WTC11 (cell line): ENCODE measurements at regions not wholly inside any gene's neighbourhood (a gene's known extent, or its start where the extent isn't known, plus 50 kb on each side); places are given as distances from the start of the nearest gene placed in this dataset.

Experiments
- ATAC-seq: fragments of 200-7000 bp; cut with Tn5 transposase; 2 replicates; pipeline ENCODE4 v1.10.0; 2021; ENCODE audit warnings: mild to moderate bottlenecking, moderate library complexity
- CTCF ChIA-PET: fragments of 300-600 bp; sonication (Branson Sonifier 250); formaldehyde crosslinking; loops from one replicate; lab custom pipeline; 2021; ENCODE audit warnings: antibody characterized with exemption; lab: Charles Lee
- POLR2A ChIA-PET: fragments of 350-600 bp; sonication (Branson Sonifier 250); formaldehyde crosslinking; loops from one replicate; lab custom pipeline; 2021; ENCODE audit warnings: antibody characterized with exemption; lab: Charles Lee
- DNase-seq: peaks from one replicate; pipeline ENCODE4 v3.0.0; 2021; ENCODE audit warnings: low spot score
- H3K27ac Mint-ChIP-seq: 2 replicates; pipeline ENCODE4 v1.8.0; 2021; ENCODE audit warnings: mixed read lengths
- H3K27me3 Mint-ChIP-seq: 2 replicates; pipeline ENCODE4 v1.8.0; 2021; ENCODE audit warnings: low read depth, mild to moderate bottlenecking, moderate library complexity, mixed read lengths
- H3K36me3 Mint-ChIP-seq: 2 replicates; pipeline ENCODE4 v1.8.0; 2021; ENCODE audit warnings: mixed read lengths
- H3K4me1 Mint-ChIP-seq: 2 replicates; pipeline ENCODE4 v1.8.0; 2022; ENCODE audit warnings: mixed read lengths
- H3K4me3 Mint-ChIP-seq: 2 replicates; pipeline ENCODE4 v1.8.0; 2021; ENCODE audit warnings: mild to moderate bottlenecking, moderate library complexity, mixed read lengths
- H3K9me3 Mint-ChIP-seq: 2 replicates; pipeline ENCODE4 v1.8.0; 2021; ENCODE audit warnings: mixed read lengths
- ATF1 ChIP-seq: sonication (generic); formaldehyde crosslinking; IDR thresholded peaks from 2 replicates; pipeline ENCODE4 v1.8.1; 2023; ENCODE audit warnings: mild to moderate bottlenecking, moderate library complexity, missing genetic modification reagents
- ESRRA ChIP-seq: sonication (generic); formaldehyde crosslinking; IDR thresholded peaks from 2 replicates; pipeline ENCODE4 v1.8.1; 2022; ENCODE audit warnings: mild to moderate bottlenecking, missing genetic modification reagents, borderline replicate concordance
- FOXP1 ChIP-seq: sonication (generic); formaldehyde crosslinking; IDR thresholded peaks from 2 replicates; pipeline ENCODE4 v1.8.0; 2022; ENCODE audit warnings: missing genetic modification reagents, mild to moderate bottlenecking, moderate library complexity, borderline replicate concordance
- GRHL2 ChIP-seq: fragments of 250-450 bp; sonication (Bioruptor Pico); IDR thresholded peaks from 2 replicates; pipeline ENCODE4 v1.8.0; 2022; ENCODE audit warnings: mild to moderate bottlenecking, moderate library complexity; ENCODE audit not compliant: insufficient replicate concordance, severe bottlenecking
- IRF2 ChIP-seq: sonication (generic); formaldehyde crosslinking; IDR thresholded peaks from 2 replicates; pipeline ENCODE4 v1.8.0; 2022; ENCODE audit warnings: low read depth, missing genetic modification reagents, borderline replicate concordance
- NFE2L1 ChIP-seq: sonication (generic); formaldehyde crosslinking; IDR thresholded peaks from 2 replicates; pipeline ENCODE4 v1.8.1; 2023; ENCODE audit warnings: missing genetic modification reagents
- ZBTB21 ChIP-seq: sonication (generic); formaldehyde crosslinking; IDR thresholded peaks from 2 replicates; pipeline ENCODE4 v1.8.1; 2023; ENCODE audit warnings: mild to moderate bottlenecking, missing genetic modification reagents, borderline replicate concordance
- ZNF317 ChIP-seq: sonication (generic); formaldehyde crosslinking; IDR thresholded peaks from 2 replicates; pipeline ENCODE4 v1.8.1; 2023; ENCODE audit warnings: low read depth, mild to moderate bottlenecking, moderate library complexity, missing genetic modification reagents, borderline replicate concordance
- TF ChIP-seq, protein P1 (sequence below): fragments of 250-450 bp; sonication (Bioruptor Pico); IDR thresholded peaks from 2 replicates; pipeline ENCODE4 v1.9.0; 2021; ENCODE audit warnings: mild to moderate bottlenecking
- TF ChIP-seq, protein P2 (sequence below): sonication (generic); formaldehyde crosslinking; IDR thresholded peaks from 2 replicates; pipeline ENCODE4 v1.8.1; 2023; ENCODE audit warnings: mild to moderate bottlenecking, missing genetic modification reagents
- TF ChIP-seq, protein P3 (sequence below): sonication (generic); formaldehyde crosslinking; IDR thresholded peaks from 2 replicates; pipeline ENCODE4 v1.8.0; 2022; ENCODE audit warnings: mild to moderate bottlenecking, missing genetic modification reagents
- TF ChIP-seq, protein P4 (sequence below): sonication (generic); formaldehyde crosslinking; IDR thresholded peaks from 2 replicates; pipeline ENCODE4 v1.8.1; 2022; ENCODE audit warnings: mild to moderate bottlenecking, moderate library complexity, missing genetic modification reagents
- TF ChIP-seq, protein P5 (sequence below): sonication (generic); formaldehyde crosslinking; IDR thresholded peaks from 2 replicates; pipeline ENCODE4 v1.8.1; 2023; ENCODE audit warnings: mild to moderate bottlenecking, missing genetic modification reagents, moderate library complexity
- TF ChIP-seq, protein P6 (sequence below): sonication (generic); formaldehyde crosslinking; IDR thresholded peaks from 2 replicates; pipeline ENCODE4 v1.8.1; 2023; ENCODE audit warnings: mild to moderate bottlenecking, moderate library complexity, missing genetic modification reagents
- TF ChIP-seq, protein P7 (sequence below): sonication (generic); formaldehyde crosslinking; IDR thresholded peaks from 2 replicates; pipeline ENCODE4 v1.8.1; 2023; ENCODE audit warnings: mild to moderate bottlenecking, missing genetic modification reagents
- TF ChIP-seq, protein P8 (sequence below): fragments of 250-450 bp; sonication (Bioruptor Pico); IDR thresholded peaks from 2 replicates; pipeline ENCODE4 v1.9.0; 2021; ENCODE audit warnings: mild to moderate bottlenecking, borderline replicate concordance
- TF ChIP-seq, protein P9 (sequence below): fragments of 200-600 bp; IDR thresholded peaks from 2 replicates; pipeline ENCODE4 v1.8.0; 2022; ENCODE audit warnings: antibody characterized with exemption

DNA sequence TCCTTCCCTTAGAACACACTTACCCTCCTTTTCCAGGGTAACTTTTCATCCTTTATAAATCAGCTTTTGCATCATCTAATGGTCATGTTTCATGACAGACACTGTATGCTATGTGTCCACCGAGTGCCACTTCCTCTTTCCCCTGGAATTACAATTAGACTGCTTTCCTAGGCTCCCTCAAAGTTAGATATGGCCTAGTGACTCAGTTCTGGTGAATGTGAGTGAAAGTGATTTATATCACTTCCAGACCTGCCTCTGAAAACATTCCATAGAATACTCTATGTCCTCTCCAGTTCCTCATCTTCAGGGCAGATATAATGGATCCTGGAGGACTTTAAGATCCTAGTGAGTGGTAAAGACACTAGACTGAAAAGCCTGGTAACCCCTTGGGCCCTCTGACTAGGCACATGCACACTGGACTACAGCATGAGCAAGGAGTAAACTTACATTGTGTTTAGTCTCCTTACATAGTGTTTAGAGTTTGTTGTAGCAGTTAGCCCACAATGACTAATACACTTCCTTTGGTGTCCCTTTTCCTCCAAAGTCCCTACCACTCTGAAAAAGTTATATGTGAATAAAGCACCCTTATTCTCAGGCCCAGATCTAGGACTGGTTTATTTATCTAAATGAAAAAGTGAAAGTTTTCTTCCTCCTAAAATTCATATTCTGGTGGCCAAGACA, 59.3 kb downstream of the GPR88 start:
- Mint-ChIP-seq H3K4me1 (no peaks in the 10 kb centered on the region), H3K9me3 (peaks cover 26% of the 10 kb centered on the region), H3K36me3 (peaks cover 6% of the 10 kb centered on the region), H3K4me3 (no peak overlapping the region), H3K27me3 (peaks cover 3% of the 10 kb centered on the region), H3K27ac (no peak overlapping the region)
- ATAC-seq, result no peak
- ChIA-PET CTCF (no interaction called here), POLR2A (no interaction called here)
- no peak for DNase-seq
- TF ChIP-seq, protein P1, sequence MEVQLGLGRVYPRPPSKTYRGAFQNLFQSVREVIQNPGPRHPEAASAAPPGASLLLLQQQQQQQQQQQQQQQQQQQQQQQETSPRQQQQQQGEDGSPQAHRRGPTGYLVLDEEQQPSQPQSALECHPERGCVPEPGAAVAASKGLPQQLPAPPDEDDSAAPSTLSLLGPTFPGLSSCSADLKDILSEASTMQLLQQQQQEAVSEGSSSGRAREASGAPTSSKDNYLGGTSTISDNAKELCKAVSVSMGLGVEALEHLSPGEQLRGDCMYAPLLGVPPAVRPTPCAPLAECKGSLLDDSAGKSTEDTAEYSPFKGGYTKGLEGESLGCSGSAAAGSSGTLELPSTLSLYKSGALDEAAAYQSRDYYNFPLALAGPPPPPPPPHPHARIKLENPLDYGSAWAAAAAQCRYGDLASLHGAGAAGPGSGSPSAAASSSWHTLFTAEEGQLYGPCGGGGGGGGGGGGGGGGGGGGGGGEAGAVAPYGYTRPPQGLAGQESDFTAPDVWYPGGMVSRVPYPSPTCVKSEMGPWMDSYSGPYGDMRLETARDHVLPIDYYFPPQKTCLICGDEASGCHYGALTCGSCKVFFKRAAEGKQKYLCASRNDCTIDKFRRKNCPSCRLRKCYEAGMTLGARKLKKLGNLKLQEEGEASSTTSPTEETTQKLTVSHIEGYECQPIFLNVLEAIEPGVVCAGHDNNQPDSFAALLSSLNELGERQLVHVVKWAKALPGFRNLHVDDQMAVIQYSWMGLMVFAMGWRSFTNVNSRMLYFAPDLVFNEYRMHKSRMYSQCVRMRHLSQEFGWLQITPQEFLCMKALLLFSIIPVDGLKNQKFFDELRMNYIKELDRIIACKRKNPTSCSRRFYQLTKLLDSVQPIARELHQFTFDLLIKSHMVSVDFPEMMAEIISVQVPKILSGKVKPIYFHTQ (CRISPR knock-in tag), result no peak
- TF ChIP-seq ZBTB21 (CRISPR knock-in tag), result no peak
- no peak for TF ChIP-seq NFE2L1
- TF ChIP-seq IRF2, result no peak
- TF ChIP-seq, protein P2, sequence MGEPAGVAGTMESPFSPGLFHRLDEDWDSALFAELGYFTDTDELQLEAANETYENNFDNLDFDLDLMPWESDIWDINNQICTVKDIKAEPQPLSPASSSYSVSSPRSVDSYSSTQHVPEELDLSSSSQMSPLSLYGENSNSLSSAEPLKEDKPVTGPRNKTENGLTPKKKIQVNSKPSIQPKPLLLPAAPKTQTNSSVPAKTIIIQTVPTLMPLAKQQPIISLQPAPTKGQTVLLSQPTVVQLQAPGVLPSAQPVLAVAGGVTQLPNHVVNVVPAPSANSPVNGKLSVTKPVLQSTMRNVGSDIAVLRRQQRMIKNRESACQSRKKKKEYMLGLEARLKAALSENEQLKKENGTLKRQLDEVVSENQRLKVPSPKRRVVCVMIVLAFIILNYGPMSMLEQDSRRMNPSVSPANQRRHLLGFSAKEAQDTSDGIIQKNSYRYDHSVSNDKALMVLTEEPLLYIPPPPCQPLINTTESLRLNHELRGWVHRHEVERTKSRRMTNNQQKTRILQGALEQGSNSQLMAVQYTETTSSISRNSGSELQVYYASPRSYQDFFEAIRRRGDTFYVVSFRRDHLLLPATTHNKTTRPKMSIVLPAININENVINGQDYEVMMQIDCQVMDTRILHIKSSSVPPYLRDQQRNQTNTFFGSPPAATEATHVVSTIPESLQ, result no peak
- TF ChIP-seq, protein P3, sequence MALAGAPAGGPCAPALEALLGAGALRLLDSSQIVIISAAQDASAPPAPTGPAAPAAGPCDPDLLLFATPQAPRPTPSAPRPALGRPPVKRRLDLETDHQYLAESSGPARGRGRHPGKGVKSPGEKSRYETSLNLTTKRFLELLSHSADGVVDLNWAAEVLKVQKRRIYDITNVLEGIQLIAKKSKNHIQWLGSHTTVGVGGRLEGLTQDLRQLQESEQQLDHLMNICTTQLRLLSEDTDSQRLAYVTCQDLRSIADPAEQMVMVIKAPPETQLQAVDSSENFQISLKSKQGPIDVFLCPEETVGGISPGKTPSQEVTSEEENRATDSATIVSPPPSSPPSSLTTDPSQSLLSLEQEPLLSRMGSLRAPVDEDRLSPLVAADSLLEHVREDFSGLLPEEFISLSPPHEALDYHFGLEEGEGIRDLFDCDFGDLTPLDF (CRISPR knock-in tag), result no peak
- no peak for TF ChIP-seq ZNF317
- TF ChIP-seq, protein P4, sequence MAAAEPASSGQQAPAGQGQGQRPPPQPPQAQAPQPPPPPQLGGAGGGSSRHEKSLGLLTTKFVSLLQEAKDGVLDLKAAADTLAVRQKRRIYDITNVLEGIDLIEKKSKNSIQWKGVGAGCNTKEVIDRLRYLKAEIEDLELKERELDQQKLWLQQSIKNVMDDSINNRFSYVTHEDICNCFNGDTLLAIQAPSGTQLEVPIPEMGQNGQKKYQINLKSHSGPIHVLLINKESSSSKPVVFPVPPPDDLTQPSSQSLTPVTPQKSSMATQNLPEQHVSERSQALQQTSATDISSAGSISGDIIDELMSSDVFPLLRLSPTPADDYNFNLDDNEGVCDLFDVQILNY, result no peak
- TF ChIP-seq GRHL2 (CRISPR knock-in tag), result no peak
- TF ChIP-seq, protein P5, sequence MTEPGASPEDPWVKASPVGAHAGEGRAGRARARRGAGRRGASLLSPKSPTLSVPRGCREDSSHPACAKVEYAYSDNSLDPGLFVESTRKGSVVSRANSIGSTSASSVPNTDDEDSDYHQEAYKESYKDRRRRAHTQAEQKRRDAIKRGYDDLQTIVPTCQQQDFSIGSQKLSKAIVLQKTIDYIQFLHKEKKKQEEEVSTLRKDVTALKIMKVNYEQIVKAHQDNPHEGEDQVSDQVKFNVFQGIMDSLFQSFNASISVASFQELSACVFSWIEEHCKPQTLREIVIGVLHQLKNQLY (CRISPR knock-in tag), result no peak
- TF ChIP-seq, protein P6, sequence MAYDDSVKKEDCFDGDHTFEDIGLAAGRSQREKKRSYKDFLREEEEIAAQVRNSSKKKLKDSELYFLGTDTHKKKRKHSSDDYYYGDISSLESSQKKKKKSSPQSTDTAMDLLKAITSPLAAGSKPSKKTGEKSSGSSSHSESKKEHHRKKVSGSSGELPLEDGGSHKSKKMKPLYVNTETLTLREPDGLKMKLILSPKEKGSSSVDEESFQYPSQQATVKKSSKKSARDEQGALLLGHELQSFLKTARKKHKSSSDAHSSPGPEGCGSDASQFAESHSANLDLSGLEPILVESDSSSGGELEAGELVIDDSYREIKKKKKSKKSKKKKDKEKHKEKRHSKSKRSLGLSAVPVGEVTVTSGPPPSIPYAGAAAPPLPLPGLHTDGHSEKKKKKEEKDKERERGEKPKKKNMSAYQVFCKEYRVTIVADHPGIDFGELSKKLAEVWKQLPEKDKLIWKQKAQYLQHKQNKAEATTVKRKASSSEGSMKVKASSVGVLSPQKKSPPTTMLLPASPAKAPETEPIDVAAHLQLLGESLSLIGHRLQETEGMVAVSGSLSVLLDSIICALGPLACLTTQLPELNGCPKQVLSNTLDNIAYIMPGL, result no peak

DNA sequence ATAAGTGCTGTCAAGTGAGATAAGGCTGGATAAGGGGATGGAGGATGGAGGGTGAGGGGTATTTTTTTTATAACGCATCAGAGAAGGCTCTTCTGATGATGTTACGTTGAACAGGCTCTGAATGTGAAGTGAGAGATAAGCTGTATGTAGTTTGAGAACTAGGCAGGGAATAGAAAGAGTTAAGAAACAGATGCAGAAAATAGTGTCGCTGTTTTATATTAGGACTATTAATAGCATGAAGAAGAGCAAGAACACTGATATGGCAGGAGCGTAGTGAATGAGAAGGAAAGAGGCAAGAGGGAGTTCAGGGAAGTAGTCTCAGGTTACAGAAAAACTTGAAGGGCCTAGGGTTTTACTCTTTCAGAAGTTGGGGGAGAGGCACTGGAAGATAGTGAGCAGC, 59.8 kb downstream of the GPR88 start:
- DNase-seq, result no peak
- H3K9me3 Mint-ChIP-seq, result peaks cover 32% of the 10 kb centered on the region
- H3K27me3 Mint-ChIP-seq, result peaks cover 3% of the 10 kb centered on the region
- H3K4me3 Mint-ChIP-seq, result no peak overlapping the region
- POLR2A ChIA-PET, result no interaction called here
- no peak overlapping the region for H3K27ac Mint-ChIP-seq
- H3K36me3 Mint-ChIP-seq, result peaks cover 9% of the 10 kb centered on the region
- CTCF ChIA-PET, result no interaction called here
- no peak for ATAC-seq
- H3K4me1 Mint-ChIP-seq, result no peaks in the 10 kb centered on the region
- TF ChIP-seq, protein P7, sequence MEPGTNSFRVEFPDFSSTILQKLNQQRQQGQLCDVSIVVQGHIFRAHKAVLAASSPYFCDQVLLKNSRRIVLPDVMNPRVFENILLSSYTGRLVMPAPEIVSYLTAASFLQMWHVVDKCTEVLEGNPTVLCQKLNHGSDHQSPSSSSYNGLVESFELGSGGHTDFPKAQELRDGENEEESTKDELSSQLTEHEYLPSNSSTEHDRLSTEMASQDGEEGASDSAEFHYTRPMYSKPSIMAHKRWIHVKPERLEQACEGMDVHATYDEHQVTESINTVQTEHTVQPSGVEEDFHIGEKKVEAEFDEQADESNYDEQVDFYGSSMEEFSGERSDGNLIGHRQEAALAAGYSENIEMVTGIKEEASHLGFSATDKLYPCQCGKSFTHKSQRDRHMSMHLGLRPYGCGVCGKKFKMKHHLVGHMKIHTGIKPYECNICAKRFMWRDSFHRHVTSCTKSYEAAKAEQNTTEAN (CRISPR knock-in tag), result no peak
- TF ChIP-seq, protein P8, sequence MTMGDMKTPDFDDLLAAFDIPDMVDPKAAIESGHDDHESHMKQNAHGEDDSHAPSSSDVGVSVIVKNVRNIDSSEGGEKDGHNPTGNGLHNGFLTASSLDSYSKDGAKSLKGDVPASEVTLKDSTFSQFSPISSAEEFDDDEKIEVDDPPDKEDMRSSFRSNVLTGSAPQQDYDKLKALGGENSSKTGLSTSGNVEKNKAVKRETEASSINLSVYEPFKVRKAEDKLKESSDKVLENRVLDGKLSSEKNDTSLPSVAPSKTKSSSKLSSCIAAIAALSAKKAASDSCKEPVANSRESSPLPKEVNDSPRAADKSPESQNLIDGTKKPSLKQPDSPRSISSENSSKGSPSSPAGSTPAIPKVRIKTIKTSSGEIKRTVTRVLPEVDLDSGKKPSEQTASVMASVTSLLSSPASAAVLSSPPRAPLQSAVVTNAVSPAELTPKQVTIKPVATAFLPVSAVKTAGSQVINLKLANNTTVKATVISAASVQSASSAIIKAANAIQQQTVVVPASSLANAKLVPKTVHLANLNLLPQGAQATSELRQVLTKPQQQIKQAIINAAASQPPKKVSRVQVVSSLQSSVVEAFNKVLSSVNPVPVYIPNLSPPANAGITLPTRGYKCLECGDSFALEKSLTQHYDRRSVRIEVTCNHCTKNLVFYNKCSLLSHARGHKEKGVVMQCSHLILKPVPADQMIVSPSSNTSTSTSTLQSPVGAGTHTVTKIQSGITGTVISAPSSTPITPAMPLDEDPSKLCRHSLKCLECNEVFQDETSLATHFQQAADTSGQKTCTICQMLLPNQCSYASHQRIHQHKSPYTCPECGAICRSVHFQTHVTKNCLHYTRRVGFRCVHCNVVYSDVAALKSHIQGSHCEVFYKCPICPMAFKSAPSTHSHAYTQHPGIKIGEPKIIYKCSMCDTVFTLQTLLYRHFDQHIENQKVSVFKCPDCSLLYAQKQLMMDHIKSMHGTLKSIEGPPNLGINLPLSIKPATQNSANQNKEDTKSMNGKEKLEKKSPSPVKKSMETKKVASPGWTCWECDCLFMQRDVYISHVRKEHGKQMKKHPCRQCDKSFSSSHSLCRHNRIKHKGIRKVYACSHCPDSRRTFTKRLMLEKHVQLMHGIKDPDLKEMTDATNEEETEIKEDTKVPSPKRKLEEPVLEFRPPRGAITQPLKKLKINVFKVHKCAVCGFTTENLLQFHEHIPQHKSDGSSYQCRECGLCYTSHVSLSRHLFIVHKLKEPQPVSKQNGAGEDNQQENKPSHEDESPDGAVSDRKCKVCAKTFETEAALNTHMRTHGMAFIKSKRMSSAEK (CRISPR knock-in tag), result no peak
- TF ChIP-seq GRHL2 (CRISPR knock-in tag) (no peak), ESRRA (no peak), FOXP1 (CRISPR knock-in tag) (no peak), ATF1 (CRISPR knock-in tag) (no peak)
- TF ChIP-seq, protein P9, sequence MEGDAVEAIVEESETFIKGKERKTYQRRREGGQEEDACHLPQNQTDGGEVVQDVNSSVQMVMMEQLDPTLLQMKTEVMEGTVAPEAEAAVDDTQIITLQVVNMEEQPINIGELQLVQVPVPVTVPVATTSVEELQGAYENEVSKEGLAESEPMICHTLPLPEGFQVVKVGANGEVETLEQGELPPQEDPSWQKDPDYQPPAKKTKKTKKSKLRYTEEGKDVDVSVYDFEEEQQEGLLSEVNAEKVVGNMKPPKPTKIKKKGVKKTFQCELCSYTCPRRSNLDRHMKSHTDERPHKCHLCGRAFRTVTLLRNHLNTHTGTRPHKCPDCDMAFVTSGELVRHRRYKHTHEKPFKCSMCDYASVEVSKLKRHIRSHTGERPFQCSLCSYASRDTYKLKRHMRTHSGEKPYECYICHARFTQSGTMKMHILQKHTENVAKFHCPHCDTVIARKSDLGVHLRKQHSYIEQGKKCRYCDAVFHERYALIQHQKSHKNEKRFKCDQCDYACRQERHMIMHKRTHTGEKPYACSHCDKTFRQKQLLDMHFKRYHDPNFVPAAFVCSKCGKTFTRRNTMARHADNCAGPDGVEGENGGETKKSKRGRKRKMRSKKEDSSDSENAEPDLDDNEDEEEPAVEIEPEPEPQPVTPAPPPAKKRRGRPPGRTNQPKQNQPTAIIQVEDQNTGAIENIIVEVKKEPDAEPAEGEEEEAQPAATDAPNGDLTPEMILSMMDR, result no peak
